ENCODE measurements at regions not wholly inside any gene's neighbourhood (a gene's known extent, or its start where the extent isn't known, plus 50 kb on each side); places are given as distances from the start of the nearest gene placed in this dataset.

- DNase-seq (ENCODE audit: low spot score): no peak
Measured at GRCh38 chr2:226199555-226199954, 600.1 kb downstream of the IRS1 start.

DNA sequence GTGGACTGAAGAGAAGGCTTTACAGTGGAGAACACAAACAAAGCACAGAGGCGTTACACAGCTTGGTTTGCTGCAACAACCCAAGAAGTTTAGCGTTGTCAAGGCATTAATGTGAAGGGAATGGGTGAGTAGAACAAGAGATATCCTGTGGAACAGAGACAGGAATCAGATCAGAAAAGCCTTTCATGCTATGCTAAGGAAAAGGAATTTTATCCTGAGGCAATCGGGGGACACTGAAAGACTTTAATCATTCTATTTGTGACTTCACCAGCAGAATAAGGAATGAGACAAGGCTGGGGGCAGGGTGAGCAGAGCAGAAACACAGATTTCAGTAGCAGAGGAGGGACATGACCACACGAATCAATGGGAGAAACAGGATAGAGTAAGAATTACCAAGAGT, 600.7 kb downstream of the IRS1 start:
- no peak for DNase-seq (ENCODE audit: low spot score)

DNA sequence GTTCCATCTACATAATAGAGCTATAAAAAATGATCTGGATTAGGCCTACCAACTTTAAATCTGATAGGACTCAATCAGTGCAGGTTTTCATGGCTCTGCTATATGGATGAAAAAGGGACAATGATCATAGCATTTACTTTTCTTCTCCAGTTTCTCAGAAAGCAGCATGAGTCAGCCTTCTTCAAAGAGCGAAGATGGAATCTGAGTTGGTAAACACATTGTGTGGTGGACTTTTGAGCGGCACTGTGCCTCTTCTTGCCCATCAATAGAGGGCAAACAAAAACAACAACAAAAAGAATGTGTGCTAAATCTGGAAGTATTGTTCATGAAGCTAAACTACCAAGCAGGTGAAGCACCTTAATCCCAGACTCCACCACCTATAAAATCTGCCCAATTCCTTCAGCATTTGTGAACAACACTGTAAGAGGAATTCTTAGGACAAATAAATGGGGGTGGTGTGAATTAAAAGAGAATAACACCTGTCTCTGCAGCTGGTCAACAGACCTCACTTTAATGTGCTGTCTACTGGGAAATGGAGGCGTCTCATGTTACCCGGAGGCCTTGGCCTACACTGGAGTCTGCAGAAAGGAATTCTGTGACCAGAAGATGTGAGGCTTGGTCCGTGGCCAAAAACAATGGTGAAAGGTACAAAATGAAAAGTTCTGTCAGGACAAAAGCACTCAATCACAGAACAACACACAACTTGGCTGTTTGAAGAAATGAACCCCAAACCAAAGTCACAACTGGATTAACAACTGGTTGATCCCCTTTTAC, 609.0 kb downstream of the IRS1 start:
- DNase-seq (ENCODE audit: low spot score): no peak

GRCh38 chr2:226189061-226189460, 610.6 kb downstream of the IRS1 start:
- DNase-seq (ENCODE audit: low spot score): no peak

GRCh38 chr2:226187616-226188015, 612.0 kb downstream of the IRS1 start:
- no peak for DNase-seq (ENCODE audit: low spot score)

GRCh38 chr2:226187156-226187555, 612.5 kb downstream of the IRS1 start:
- DNase-seq (ENCODE audit: low spot score): no peak

DNA sequence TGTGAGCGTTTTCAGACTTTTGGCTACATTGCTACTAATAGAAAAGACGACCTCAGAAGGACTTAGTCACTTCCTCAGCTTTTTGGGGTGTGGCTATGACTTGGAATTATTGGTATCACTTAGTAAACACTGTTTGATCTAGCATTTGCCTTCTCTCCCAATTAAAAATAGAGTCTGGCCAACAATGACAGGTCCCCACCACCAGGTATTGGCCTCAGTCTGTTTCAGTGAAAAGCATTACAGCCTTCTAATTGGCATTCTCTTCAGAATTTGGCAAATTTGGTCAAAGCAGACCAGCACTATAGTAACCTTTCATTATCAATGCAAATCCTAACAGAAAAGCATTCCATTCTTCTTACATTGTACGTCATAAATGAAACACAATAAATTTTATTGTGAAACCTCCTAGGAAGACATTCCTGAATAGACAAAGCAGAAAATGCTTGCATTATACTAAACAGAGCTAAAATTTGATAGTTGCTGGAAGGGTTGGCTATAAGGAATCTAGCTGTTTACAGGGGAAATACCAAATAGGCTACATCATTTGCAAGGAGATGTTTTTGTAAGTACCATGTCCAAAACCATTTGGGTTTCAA, 613.9 kb downstream of the IRS1 start:
- no peak for DNase-seq (ENCODE audit: low spot score)

DNA sequence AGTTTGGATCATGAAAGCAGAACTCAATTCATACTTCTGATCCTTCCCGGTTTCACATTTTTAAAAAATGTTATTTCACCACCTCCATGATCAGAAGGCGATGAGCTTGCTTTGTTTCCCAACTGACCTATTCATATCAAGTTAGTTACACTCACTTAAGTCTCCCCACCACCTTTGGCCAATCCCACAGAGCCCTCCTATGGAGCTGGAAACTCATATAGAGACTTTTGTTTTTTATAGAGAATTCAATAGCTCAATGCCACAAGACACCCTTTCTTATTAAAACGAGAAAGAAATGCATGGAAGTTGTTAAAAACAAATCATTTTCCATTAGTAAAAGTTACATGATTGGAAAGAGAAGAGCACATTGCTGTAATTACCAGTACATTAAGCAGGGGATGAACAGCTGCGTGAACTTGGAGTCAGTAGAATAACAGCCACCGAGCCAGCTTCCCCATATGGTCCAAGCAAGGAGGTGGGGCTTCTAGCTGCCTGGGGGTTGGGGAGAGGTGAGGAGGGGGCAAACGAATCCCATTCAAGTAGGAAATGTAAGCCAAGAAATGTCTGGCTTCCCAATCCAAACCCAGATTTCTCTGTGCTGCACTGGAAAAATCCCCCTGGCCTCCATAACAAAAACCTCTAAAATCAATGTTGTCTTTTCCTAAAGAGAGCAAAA, 614.5 kb downstream of the IRS1 start:
- DNase-seq (ENCODE audit: low spot score): no peak

DNA sequence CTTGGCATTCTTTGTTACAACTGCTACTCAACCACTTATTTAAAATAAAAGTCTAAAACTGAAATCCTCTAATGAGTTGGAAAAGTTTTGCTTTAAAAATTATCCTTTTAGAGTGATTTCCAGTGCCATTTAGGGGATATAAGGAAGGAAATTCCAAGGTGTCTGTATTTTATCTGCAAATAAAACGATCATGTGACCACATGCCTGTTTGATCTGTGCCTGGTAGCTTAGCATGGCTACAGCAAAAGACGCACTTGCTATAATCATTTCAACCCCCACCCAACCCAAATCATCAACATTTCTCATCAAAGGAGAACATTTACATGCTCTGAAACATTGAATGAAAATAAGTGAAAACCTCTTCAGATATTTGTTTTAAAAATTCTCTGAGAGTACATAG, 615.1 kb downstream of the IRS1 start:
- no peak for DNase-seq (ENCODE audit: low spot score)

DNA sequence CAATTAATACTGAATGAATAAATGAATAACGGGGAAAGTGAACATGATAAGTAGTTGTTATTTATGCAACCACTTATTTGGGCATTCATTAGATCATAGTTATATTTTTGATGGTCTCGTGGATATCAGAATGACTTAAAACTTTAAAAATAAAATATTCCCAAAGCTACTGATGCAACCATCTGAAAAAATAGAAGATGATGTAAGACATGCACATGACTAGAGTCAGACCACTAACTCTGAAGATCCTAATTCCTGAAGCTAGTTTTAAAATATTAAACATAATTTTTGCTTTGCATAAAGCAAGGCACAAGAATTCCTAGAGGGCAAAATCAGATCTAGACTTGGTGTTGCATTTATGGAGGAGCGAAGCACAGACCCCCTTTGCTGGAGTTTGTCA, 616.1 kb downstream of the IRS1 start:
- DNase-seq (ENCODE audit: low spot score): no peak

GRCh38 chr2:226183033-226183432, 616.6 kb downstream of the IRS1 start:
- DNase-seq (ENCODE audit: low spot score): no peak

GRCh38 chr2:226181909-226182308, 617.7 kb downstream of the IRS1 start:
- no peak for DNase-seq (ENCODE audit: low spot score)

- DNase-seq (ENCODE audit: low spot score): no peak
Measured at GRCh38 chr2:226180281-226180884, 619.2 kb downstream of the IRS1 start.

DNA sequence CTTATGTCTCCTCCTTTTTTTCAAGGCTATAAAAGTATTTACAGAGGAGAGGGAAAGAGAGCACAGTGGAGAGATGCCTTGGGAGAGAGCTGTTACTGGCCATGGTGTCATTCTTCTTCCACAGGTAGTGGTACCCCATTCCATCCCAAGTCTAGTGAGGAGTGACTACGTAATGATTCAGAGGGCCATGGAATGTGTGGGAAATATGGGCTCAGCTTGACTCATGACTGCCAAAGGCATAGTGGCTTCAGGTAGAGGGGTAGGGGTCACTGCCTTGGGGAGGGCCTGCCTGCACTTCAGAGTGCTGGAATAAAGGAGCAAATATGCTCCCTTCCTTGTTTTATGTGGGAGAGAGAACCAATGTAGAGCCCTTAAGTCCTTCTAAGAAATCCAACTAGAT, 620.6 kb downstream of the IRS1 start:
- DNase-seq (ENCODE audit: low spot score): no peak

GRCh38 chr2:226176283-226176984, 623.2 kb downstream of the IRS1 start:
- no peak for DNase-seq (ENCODE audit: low spot score)

- no peak for DNase-seq (ENCODE audit: low spot score)
Measured at GRCh38 chr2:226174390-226174789, 625.2 kb downstream of the IRS1 start.

GRCh38 chr2:226172939-226173338, 626.7 kb downstream of the IRS1 start:
- no peak for DNase-seq (ENCODE audit: low spot score)

- DNase-seq (ENCODE audit: low spot score): no peak
Measured at GRCh38 chr2:226172309-226172708, 627.3 kb downstream of the IRS1 start.

- no peak for DNase-seq (ENCODE audit: low spot score)
Measured at GRCh38 chr2:226169751-226170581, 629.7 kb downstream of the IRS1 start.

DNA sequence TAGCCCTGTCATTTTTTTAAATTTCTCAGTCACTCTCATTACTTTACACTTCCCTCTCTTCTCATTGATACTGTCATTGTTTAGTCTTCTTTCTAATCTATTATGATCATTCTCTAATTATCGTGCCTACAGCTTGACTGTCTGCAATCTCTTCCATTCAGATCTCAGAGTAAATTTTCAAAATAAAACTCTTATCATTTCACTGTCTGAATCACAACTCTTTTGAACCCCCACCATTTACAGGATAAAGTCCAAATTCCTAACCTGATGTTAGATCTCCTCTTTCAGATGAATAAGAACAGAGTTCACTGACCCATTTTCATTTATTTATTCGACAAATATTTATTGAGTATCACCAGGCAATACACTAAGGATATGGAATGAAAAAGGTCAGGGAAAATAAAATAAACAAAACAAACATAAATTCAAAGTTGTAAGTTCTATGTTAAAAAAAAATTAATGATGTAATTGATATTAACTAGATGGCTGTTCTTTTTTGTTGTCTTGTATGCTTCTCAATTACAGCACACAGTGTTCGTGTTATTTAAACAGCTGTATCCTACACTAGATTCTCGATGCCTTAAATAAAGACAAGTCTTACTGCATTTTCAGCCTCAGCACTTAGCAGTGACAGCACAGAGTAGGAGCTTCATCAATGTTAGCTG, 631.0 kb downstream of the IRS1 start:
- no peak for DNase-seq (ENCODE audit: low spot score)

- no peak for DNase-seq (ENCODE audit: low spot score)
Measured at GRCh38 chr2:226164512-226164911, 635.1 kb downstream of the IRS1 start.

Data from cerebellar cortex (tissue), 1 donor.